LNCaP clone FGC (cell line): ENCODE measurements at regions not wholly inside any gene's neighbourhood (a gene's known extent, or its start where the extent isn't known, plus 50 kb on each side); places are given as distances from the start of the nearest gene placed in this dataset.
"Not testable (repeated sequence)": the region's sequence is repeated elsewhere in the genome, so short reads cannot be mapped to it uniquely, and the experiment has no call there.

ENCODE experiments used
- DNase-seq: peaks from one replicate; pipeline ENCODE4 v3.0.0-alpha.2; 2011; ENCODE audit warnings: low read depth
- H3K4me3 ChIP-seq: 2 replicates; pipeline ENCODE4 v1.5.1; 2011; ENCODE audit warnings: mild to moderate bottlenecking, low read depth, low read length, control low read depth
- TF ChIP-seq, protein P1 (sequence below): IDR thresholded peaks from 2 replicates; pipeline ENCODE4 v1.5.1; 2012; ENCODE audit warnings: mild to moderate bottlenecking; ENCODE audit not compliant: control insufficient read depth, insufficient read depth; ENCODE audit errors: extremely low read depth

DNA sequence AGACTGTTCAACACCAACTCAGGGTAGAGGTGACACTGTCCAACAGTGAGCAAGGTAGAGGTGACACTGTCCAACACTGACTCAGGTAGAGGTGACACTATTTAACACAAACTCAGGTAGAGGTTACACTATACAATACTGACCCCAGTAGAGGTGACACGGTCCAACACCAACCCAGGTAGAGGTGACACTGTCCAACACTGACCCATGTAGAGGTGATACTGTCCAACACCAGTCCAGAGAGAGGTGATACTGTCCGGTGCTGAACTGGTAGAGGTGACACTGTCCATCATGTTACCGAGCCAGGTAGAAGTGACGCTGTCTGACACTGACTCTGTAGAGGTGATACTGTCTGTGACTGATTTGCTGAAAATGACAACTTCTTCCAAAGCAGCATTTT is 102.4 kb downstream of the GATA3 start:
- no peak for DNase-seq
- TF ChIP-seq, protein P1, sequence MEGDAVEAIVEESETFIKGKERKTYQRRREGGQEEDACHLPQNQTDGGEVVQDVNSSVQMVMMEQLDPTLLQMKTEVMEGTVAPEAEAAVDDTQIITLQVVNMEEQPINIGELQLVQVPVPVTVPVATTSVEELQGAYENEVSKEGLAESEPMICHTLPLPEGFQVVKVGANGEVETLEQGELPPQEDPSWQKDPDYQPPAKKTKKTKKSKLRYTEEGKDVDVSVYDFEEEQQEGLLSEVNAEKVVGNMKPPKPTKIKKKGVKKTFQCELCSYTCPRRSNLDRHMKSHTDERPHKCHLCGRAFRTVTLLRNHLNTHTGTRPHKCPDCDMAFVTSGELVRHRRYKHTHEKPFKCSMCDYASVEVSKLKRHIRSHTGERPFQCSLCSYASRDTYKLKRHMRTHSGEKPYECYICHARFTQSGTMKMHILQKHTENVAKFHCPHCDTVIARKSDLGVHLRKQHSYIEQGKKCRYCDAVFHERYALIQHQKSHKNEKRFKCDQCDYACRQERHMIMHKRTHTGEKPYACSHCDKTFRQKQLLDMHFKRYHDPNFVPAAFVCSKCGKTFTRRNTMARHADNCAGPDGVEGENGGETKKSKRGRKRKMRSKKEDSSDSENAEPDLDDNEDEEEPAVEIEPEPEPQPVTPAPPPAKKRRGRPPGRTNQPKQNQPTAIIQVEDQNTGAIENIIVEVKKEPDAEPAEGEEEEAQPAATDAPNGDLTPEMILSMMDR = no peak

DNA sequence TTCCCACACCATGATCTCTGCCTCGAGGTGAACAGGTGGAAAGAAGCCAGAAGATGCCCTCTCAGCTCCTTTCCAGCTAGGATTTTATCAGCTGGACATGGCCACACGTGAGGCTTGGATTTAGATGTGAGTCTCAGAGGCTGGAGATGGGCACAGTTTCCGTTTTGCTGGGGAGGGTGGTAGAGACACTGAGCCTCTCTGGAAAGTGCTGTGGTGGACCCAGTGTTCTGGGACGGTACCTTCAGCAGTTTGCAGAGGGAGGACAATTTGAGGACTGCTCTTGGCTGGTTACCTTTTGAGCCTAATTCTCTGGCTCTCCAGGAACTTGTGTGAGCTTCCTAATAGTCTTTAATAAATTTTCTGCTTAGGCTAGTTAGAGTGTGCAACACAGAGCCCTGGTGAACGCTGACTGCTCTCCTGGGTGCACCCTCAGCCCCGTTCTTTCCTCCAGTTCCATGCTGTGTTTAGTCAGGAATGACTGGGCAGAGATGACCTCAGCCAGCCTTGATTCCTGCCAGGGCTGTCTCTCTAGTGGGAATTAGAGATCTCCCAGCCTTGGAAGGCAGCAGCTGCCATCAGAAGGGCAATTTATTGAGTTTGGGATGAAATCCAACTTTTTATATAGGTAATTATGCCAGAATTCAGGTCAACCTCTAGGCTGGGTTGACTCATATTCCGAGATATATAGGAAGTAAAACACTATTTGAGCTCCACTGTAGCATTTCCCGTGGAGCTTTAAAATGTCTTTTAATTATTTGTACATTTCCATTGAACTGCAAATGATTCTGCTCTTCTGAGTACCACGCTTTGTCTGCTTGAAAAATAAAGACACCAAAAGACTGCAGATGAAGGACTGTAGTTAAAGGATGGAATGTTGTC is 103.9 kb downstream of the GATA3 start:
- H3K4me3 ChIP-seq = no peak overlapping the region
- TF ChIP-seq, protein P1 = no peak
- peak; percentile 27 for DNase-seq

More for the DNA sequence above, 102.4 kb downstream of the GATA3 start:
- H3K4me3 ChIP-seq = no peak overlapping the region

DNA sequence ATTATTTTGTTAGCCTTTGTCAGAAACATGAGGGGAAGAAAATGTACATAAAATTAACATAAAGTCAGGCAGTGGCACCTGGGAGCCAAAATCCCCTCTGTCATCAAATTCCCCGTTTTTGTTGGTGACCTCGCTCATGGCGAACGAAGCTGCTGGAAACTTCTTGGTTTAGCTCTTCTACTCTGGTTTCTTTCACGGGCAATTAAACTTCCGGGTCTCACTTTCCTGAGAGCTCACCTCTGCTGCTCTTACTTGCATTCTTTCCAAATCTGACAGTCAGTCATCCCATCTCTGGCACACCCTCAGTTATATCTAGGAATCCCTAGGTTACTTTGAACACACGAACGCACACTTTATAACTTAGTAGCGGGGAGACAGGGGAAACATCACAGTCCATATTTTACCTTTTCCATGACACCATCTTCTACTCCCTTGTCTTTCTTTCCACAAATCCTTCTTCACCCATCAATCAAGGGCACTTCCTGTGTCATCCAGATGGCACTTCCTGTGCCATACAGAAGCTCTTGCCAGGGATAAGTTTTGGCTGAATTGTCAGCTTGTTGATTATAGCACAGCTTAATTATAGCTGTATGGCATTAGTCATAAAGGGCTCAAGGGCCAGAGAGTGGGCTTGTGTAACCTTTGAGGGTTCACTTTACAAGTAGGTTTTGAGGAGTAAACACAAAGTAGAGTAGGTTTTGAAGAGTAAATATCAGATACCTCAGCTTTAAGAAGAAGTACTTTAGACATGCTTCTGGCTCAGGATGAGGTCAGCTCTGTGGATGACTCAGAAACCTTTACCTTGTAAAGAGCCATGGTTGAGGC is 105.1 kb downstream of the GATA3 start:
- H3K4me3 ChIP-seq = no peak overlapping the region
- TF ChIP-seq, protein P1 = no peak
- DNase-seq = no peak

DNA sequence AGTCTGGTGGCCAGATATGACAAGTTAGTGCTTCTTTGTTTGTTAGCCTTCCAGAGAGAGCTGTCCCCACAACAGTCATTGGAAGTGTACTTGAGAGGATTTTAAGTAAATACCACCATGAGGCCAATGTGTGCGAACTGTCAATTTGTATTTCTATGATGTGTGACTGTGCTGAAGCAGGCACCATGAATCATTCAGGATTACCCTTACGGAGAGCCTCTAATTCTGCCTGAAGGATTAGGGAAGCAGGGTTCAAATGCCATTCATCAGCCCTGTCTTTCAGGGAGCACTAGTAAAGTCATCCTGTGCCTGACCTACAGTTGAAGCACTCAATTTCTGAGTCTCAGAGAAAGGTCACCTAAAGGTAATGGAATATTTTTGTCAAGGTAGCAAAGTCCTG is 109.3 kb downstream of the GATA3 start:
- no peak for DNase-seq
- TF ChIP-seq, protein P1 = no peak
- H3K4me3 ChIP-seq = no peak overlapping the region

DNA sequence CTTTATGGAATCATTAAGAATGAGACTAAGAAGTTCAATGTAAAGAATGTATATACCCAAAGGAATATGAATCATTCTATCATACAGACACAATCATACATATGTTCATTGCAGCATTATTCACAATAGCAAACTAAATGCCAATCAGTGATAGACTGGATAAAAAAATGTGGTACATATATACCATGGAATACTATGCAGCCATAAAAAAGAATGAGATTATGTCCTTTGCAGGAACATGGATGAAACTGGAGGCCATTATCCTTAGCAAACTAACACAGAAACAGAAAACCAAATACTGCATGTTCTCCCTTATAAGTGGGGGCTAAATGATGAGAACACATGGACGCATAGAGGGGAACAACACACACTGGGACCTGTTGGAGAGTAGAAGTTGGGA is 110.2 kb downstream of the GATA3 start:
- not testable (repeated sequence) for H3K4me3 ChIP-seq

DNA sequence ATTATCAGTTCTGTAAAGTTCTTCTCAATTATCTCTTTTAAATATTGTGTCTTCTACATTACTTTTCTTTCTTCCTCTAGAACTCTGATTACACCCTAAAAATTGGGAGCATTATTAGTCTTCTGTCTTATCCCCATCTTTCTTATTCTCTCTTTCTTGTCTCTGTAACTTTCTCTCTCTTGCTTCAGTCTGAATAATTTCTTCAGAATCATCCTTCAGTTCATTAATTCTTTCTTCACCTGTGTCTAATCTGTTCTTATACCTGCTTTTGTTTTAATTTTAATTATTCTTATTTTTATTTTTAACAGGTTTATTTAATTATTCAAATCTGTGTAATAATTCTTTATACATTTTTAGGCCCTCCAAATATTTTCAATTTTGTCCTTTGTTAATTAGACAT is 114.3 kb downstream of the GATA3 start:
- no peak for DNase-seq
- H3K4me3 ChIP-seq = no peak overlapping the region
- TF ChIP-seq, protein P1 = no peak

More for the DNA sequence above, 110.2 kb downstream of the GATA3 start:
- not testable (repeated sequence) for DNase-seq

DNA sequence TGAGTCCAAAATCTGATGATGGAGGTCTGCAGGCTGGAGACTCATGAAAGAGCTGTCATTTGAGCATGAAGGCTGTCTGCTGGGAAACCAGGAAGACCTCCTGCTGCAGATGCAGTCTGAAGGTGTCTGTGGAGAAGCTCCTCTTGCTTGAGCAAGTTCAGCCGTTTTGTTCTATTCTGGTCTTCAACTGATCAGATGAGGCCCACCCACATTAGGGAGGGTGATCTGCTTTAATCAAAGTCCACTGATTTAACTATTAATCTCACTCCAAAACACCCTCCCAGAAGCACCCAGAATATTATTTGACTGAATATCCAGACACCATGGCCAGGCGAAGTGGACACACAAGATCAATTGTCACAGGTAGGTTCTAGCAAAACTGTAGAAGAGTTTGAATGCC is 116.5 kb downstream of the GATA3 start:
- TF ChIP-seq, protein P1 = no peak
- H3K4me3 ChIP-seq = no peak overlapping the region
- no peak for DNase-seq
